ENCODE measurements at regions not wholly inside any gene's neighbourhood (a gene's known extent, or its start where the extent isn't known, plus 50 kb on each side); places are given as distances from the start of the nearest gene placed in this dataset.

DNA sequence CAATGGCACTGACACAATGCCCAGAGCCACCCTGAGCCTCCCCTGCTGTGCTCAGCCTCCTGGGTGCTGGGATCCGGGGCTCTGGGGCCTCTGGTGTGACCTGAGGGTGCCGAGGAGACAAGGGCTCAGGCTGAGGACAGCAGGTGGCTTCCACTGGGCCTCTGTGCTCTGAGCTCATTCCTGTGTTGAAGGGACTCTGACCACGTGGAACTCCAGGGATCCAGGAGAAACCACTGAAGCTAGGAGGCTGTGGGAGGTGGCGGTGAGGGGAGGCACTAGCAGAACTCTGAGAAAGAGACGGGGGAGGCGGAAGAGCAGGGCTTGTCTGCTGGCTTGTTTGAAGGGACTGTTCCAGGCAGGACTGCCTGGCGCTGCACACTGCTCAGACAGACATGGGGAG is 318.7 kb upstream of the IRX1 start:
- Histone ChIP-seq H3K79me2 (ENCODE audit: insufficient read depth, low read length) (no peaks in the 10 kb centered on the region), H4K20me1 (ENCODE audit: insufficient read depth) (no peaks in the 10 kb centered on the region), H3K4me3 (replicated peaks in 1 of 2; ENCODE audit: low read depth in 1 of 2, low read length in 2 of 2) (no peak overlapping the region), H3K9ac (ENCODE audit: low read length) (no peak overlapping the region), H3K4me2 (ENCODE audit: low read length) (no peak overlapping the region), H3K9me2 (ENCODE audit: insufficient read depth) (no peaks in the 10 kb centered on the region), H3K36me3 (ENCODE audit: control insufficient read depth in 1 of 2, insufficient read depth in 2 of 2, low read length in 2 of 2) (no peaks in the 10 kb centered on the region), H2AFZ (ENCODE audit: low read depth, low read length, poor library complexity, severe bottlenecking) (no peak overlapping the region), H3K27me3 (ENCODE audit: insufficient read depth, low read length) (no peaks in the 10 kb centered on the region), H3K9me3 (ENCODE audit: control insufficient read depth in 1 of 2, insufficient read depth in 1 of 2, low read depth in 1 of 2, low read length in 2 of 2) (peaks cover 12 to 38% of the 10 kb centered on the region in 2 experiments; a peak in 2 of 4 replicates), H3K27ac (ENCODE audit: low read depth, low read length) (no peak overlapping the region), H3K4me1 (ENCODE audit: control insufficient read depth in 1 of 2, insufficient read depth in 2 of 2, low read length in 2 of 2) (no peaks in the 10 kb centered on the region)
- intact Hi-C loops (cut with micrococcal nuclease): no loop called here
- RAD21 ChIA-PET (ENCODE audit: low non-redundant PET in 1 of 2, low total read pairs in 2 of 2, uncharacterized antibody in 2 of 2, unreplicated experiment in 2 of 2): no interaction called here
- POLR2A ChIA-PET: no interaction called here
- TF ChIP-seq RAD21 (IDR thresholded peaks at IDR 0.05; ENCODE audit: low read depth) (no peak), ZNF274 (IDR thresholded peaks at IDR 0.05; ENCODE audit: low read depth, low read length) (no peak), CBX3 (IDR thresholded peaks at IDR 0.05; ENCODE audit: low read depth) (no peak)
- CTCF ChIA-PET: no interaction called here
- BruUV-seq (replicated peaks): no TSS peak
- no peak for ATAC-seq
- DNase-seq (ENCODE audit: low read depth, low spot score): no peak

DNA sequence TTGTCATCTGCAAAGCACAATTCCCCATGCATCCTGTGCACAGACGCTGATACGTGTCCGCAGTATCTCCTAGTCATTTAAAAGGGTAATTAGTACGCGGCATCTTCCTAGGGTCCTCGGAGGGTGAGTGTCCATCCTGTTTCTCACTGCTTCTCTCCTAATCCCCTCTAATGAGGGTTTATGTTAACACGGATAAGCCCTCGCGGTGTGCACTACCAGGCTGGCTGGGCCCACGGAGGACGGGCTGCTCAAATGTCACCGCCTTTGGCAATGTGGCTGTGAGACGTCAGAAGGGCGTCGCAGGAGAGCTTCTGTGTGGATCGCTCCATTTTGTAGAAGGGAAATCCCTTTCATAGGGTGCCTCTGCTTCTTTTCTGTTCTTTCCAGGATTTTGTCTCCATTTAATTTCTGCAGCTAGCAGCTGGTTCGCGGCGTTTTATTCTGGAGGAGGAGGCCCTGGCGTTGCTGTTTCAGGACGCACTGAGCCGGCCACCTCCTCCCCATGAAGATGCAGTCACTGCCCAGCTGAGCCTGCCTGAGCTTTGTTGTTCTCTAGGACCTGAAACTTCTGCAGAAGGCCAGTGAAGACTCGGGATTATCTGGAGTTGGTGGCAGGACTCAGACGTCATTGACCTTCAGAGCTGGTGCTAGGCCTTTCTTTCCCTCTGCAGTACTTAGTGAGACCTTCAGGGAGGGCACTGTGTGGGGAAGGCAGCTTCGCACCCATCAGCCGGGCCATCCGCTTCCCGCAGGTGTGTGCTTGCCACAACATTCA is 326.1 kb upstream of the IRX1 start:
- intact Hi-C loops (cut with micrococcal nuclease): no loop called here
- Histone ChIP-seq H3K9me2 (ENCODE audit: insufficient read depth) (no peaks in the 10 kb centered on the region), H3K9me3 (ENCODE audit: control insufficient read depth in 1 of 2, insufficient read depth in 1 of 2, low read depth in 1 of 2, low read length in 2 of 2) (peaks cover 2 to 31% of the 10 kb centered on the region in 2 experiments; a peak in 2 of 4 replicates), H4K20me1 (ENCODE audit: insufficient read depth) (no peaks in the 10 kb centered on the region), H3K4me1 (ENCODE audit: control insufficient read depth in 1 of 2, insufficient read depth in 2 of 2, low read length in 2 of 2) (no peaks in the 10 kb centered on the region), H3K79me2 (ENCODE audit: insufficient read depth, low read length) (no peaks in the 10 kb centered on the region), H3K4me3 (replicated peaks in 1 of 2; ENCODE audit: low read depth in 1 of 2, low read length in 2 of 2) (no peak overlapping the region), H3K27ac (ENCODE audit: low read depth, low read length) (no peak overlapping the region), H3K36me3 (ENCODE audit: control insufficient read depth in 1 of 2, insufficient read depth in 2 of 2, low read length in 2 of 2) (no peaks in the 10 kb centered on the region), H3K27me3 (ENCODE audit: insufficient read depth, low read length) (no peaks in the 10 kb centered on the region), H2AFZ (ENCODE audit: low read depth, low read length, poor library complexity, severe bottlenecking) (no peak overlapping the region), H3K9ac (ENCODE audit: low read length) (no peak overlapping the region), H3K4me2 (ENCODE audit: low read length) (no peak overlapping the region)
- POLR2A ChIA-PET: no interaction called here
- no TSS peak for BruUV-seq (replicated peaks)
- ATAC-seq (no peak), DNase-seq (ENCODE audit: low read depth, low spot score) (no peak)
- CTCF ChIA-PET: no interaction called here
- RAD21 ChIA-PET (ENCODE audit: low non-redundant PET in 1 of 2, low total read pairs in 2 of 2, uncharacterized antibody in 2 of 2, unreplicated experiment in 2 of 2): no interaction called here
- TF ChIP-seq POLR2A (IDR thresholded peaks at IDR 0.05; ENCODE audit: borderline replicate concordance, extremely low read depth, insufficient read depth, insufficient read length): no peak
- TF ChIP-seq, protein P1, sequence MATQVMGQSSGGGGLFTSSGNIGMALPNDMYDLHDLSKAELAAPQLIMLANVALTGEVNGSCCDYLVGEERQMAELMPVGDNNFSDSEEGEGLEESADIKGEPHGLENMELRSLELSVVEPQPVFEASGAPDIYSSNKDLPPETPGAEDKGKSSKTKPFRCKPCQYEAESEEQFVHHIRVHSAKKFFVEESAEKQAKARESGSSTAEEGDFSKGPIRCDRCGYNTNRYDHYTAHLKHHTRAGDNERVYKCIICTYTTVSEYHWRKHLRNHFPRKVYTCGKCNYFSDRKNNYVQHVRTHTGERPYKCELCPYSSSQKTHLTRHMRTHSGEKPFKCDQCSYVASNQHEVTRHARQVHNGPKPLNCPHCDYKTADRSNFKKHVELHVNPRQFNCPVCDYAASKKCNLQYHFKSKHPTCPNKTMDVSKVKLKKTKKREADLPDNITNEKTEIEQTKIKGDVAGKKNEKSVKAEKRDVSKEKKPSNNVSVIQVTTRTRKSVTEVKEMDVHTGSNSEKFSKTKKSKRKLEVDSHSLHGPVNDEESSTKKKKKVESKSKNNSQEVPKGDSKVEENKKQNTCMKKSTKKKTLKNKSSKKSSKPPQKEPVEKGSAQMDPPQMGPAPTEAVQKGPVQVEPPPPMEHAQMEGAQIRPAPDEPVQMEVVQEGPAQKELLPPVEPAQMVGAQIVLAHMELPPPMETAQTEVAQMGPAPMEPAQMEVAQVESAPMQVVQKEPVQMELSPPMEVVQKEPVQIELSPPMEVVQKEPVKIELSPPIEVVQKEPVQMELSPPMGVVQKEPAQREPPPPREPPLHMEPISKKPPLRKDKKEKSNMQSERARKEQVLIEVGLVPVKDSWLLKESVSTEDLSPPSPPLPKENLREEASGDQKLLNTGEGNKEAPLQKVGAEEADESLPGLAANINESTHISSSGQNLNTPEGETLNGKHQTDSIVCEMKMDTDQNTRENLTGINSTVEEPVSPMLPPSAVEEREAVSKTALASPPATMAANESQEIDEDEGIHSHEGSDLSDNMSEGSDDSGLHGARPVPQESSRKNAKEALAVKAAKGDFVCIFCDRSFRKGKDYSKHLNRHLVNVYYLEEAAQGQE (IDR thresholded peaks at IDR 0.05; ENCODE audit: low read depth): no peak
- TF ChIP-seq ZBTB33 (IDR thresholded peaks at IDR 0.05; ENCODE audit: extremely low read depth, insufficient replicate concordance, low read length): no peak
- TF ChIP-seq SRF (IDR thresholded peaks at IDR 0.05; ENCODE audit: low read depth): no peak
- TF ChIP-seq, protein P2, sequence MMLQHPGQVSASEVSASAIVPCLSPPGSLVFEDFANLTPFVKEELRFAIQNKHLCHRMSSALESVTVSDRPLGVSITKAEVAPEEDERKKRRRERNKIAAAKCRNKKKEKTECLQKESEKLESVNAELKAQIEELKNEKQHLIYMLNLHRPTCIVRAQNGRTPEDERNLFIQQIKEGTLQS (IDR thresholded peaks at IDR 0.05): no peak
- TF ChIP-seq CEBPB (IDR thresholded peaks at IDR 0.05; ENCODE audit: low read depth): no peak
- TF ChIP-seq, protein P3, sequence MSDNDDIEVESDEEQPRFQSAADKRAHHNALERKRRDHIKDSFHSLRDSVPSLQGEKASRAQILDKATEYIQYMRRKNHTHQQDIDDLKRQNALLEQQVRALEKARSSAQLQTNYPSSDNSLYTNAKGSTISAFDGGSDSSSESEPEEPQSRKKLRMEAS (IDR thresholded peaks at IDR 0.05): no peak
- no peak for TF ChIP-seq CTCF (IDR thresholded peaks at IDR 0.05 in 2 of 3, conservative IDR thresholded peaks at IDR 0.05 in 1 of 3; ENCODE audit: borderline replicate concordance in 1 of 3, insufficient read depth in 1 of 3, low read depth in 2 of 3, low read length in 2 of 3)
